K562 (cell line): ENCODE measurements at regions not wholly inside any gene's neighbourhood (a gene's known extent, or its start where the extent isn't known, plus 50 kb on each side); places are given as distances from the start of the nearest gene placed in this dataset.

Experiments used
- EP300 ChIP-seq: IDR thresholded peaks from 2 replicates; pipeline ENCODE4 v1.6.1; 2012; ENCODE audit warnings: low read length, improper control_type of control experiment
- GABPA ChIP-seq: fragments of 200-800 bp; sonication (Bioruptor generic); conservative IDR thresholded peaks from 2 replicates; pipeline ENCODE4 v1.6.1; 2016; ENCODE audit warnings: low read depth, missing genetic modification characterization, missing compliant biosample characterization
- KDM1A ChIP-seq, 2 experiments: fragments of 450-650 bp; IDR thresholded peaks; 2 replicates each; pipeline ENCODE4 v1.6.1; 2016; ENCODE audit warnings: mild to moderate bottlenecking in 2 of 2
- NFIC ChIP-seq: fragments of 450-650 bp; IDR thresholded peaks from 2 replicates; pipeline ENCODE4 v1.6.1; 2017; ENCODE audit warnings: mild to moderate bottlenecking, inconsistent platforms
- SREBF2 ChIP-seq: sonication (generic); formaldehyde crosslinking; IDR thresholded peaks from 2 replicates; pipeline ENCODE4 v1.4.0; 2020; ENCODE audit warnings: mild to moderate bottlenecking, missing genetic modification reagents
- ZNF143 ChIP-seq: sonication (generic); formaldehyde crosslinking; IDR thresholded peaks from 2 replicates; pipeline ENCODE4 v1.9.0; 2022; ENCODE audit warnings: mild to moderate bottlenecking, missing genetic modification reagents
- ZNF274 ChIP-seq: IDR thresholded peaks from 2 replicates; pipeline ENCODE4 v1.6.1; 2011; ENCODE audit warnings: low read depth, mild to moderate bottlenecking, low read length, moderate library complexity, borderline replicate concordance
- TF ChIP-seq, protein P1 (sequence below), 3 experiments: IDR thresholded peaks in 2 of 3; conservative IDR thresholded peaks in 1 of 3; 2 replicates each; pipeline ENCODE4 v1.5.1; 2011 to 2012; ENCODE audit warnings: low read length in 3 of 3, mild to moderate bottlenecking in 3 of 3, control low read depth in 2 of 3, improper control_type of control experiment in 1 of 3, inconsistent platforms in 1 of 3, low read depth in 1 of 3, mixed read lengths in 1 of 3, moderate library complexity in 1 of 3; ENCODE audit not compliant: insufficient read depth in 2 of 3
- TF ChIP-seq, protein P2 (sequence below), 3 experiments: fragments of 200-800 bp in 1 of 3; fragments of 250-450 bp in 1 of 3; fragments of 450-650 bp in 1 of 3; sonication (Bioruptor Pico) in 1 of 3; sonication (Bioruptor generic) in 1 of 3; formaldehyde crosslinking in 1 of 3; IDR thresholded peaks; 2 replicates each; pipeline versions ENCODE4 v1.6.1 to v1.8.0; 2016 to 2022; ENCODE audit warnings: mild to moderate bottlenecking in 2 of 3, missing genetic modification characterization in 2 of 3, missing compliant biosample characterization in 1 of 3, moderate library complexity in 1 of 3
- TF ChIP-seq, protein P3 (sequence below): IDR thresholded peaks from 2 replicates; pipeline ENCODE4 v1.6.1; 2016; ENCODE audit warnings: missing genetic modification characterization, missing compliant biosample characterization

DNA sequence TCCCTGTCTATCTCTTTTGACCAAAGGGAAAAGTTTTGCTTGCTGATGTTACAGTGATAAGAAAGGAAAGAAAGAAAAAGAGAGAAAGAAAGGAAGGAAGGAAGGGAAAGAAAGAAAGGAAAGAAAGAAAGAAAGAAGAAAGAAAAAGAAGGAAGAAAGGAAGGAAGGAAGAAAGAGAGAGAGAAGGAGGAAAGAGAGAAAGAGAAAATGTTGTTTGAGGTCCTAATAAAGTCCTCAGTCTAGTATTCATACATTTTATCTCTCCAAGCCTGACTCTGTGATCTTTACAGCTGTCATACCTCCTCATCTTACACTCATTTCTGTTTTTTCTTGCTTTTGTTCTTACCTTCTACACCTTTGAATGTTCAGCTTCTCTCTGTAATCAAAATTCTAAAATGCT, 111.4 kb upstream of the MBNL1 start:
- TF ChIP-seq GABPA (tag) = no peak
- no peak for TF ChIP-seq SREBF2 (CRISPR knock-in tag)
- TF ChIP-seq, protein P1, sequence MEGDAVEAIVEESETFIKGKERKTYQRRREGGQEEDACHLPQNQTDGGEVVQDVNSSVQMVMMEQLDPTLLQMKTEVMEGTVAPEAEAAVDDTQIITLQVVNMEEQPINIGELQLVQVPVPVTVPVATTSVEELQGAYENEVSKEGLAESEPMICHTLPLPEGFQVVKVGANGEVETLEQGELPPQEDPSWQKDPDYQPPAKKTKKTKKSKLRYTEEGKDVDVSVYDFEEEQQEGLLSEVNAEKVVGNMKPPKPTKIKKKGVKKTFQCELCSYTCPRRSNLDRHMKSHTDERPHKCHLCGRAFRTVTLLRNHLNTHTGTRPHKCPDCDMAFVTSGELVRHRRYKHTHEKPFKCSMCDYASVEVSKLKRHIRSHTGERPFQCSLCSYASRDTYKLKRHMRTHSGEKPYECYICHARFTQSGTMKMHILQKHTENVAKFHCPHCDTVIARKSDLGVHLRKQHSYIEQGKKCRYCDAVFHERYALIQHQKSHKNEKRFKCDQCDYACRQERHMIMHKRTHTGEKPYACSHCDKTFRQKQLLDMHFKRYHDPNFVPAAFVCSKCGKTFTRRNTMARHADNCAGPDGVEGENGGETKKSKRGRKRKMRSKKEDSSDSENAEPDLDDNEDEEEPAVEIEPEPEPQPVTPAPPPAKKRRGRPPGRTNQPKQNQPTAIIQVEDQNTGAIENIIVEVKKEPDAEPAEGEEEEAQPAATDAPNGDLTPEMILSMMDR (IDR thresholded peaks at IDR 0.05 in 2 of 3, conservative IDR thresholded peaks at IDR 0.05 in 1 of 3; ENCODE audit: insufficient read depth in 2 of 3, low read depth in 1 of 3, low read length in 3 of 3) = no peak
- no peak for TF ChIP-seq EP300
- TF ChIP-seq ZNF274 = no peak
- TF ChIP-seq NFIC = no peak
- TF ChIP-seq KDM1A (IDR thresholded peaks at IDR 0.05) = no peak
- TF ChIP-seq, protein P2, sequence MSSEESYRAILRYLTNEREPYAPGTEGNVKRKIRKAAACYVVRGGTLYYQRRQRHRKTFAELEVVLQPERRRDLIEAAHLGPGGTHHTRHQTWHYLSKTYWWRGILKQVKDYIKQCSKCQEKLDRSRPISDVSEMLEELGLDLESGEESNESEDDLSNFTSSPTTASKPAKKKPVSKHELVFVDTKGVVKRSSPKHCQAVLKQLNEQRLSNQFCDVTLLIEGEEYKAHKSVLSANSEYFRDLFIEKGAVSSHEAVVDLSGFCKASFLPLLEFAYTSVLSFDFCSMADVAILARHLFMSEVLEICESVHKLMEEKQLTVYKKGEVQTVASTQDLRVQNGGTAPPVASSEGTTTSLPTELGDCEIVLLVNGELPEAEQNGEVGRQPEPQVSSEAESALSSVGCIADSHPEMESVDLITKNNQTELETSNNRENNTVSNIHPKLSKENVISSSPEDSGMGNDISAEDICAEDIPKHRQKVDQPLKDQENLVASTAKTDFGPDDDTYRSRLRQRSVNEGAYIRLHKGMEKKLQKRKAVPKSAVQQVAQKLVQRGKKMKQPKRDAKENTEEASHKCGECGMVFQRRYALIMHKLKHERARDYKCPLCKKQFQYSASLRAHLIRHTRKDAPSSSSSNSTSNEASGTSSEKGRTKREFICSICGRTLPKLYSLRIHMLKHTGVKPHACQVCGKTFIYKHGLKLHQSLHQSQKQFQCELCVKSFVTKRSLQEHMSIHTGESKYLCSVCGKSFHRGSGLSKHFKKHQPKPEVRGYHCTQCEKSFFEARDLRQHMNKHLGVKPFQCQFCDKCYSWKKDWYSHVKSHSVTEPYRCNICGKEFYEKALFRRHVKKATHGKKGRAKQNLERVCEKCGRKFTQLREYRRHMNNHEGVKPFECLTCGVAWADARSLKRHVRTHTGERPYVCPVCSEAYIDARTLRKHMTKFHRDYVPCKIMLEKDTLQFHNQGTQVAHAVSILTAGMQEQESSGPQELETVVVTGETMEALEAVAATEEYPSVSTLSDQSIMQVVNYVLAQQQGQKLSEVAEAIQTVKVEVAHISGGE (CRISPR knock-in tag; IDR thresholded peaks at IDR 0.05) = no peak
- TF ChIP-seq, protein P3, sequence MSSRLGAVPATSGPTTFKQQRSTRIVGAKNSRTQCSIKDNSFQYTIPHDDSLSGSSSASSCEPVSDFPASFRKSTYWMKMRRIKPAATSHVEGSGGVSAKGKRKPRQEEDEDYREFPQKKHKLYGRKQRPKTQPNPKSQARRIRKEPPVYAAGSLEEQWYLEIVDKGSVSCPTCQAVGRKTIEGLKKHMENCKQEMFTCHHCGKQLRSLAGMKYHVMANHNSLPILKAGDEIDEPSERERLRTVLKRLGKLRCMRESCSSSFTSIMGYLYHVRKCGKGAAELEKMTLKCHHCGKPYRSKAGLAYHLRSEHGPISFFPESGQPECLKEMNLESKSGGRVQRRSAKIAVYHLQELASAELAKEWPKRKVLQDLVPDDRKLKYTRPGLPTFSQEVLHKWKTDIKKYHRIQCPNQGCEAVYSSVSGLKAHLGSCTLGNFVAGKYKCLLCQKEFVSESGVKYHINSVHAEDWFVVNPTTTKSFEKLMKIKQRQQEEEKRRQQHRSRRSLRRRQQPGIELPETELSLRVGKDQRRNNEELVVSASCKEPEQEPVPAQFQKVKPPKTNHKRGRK = peak; percentile 95
- TF ChIP-seq ZNF143 (CRISPR knock-in tag) = no peak
